K562 (cell line): ENCODE measurements at regions not wholly inside any gene's neighbourhood (a gene's known extent, or its start where the extent isn't known, plus 50 kb on each side); places are given as distances from the start of the nearest gene placed in this dataset.

Source experiments
- BRF1 ChIP-seq: IDR thresholded peaks from 3 replicates; pipeline ENCODE4 v1.6.1; 2011; ENCODE audit warnings: borderline replicate concordance, mild to moderate bottlenecking; ENCODE audit not compliant: insufficient read length; ENCODE audit errors: extremely low read depth
- CBX1 ChIP-seq: sonication (generic); IDR thresholded peaks from 2 replicates; pipeline ENCODE4 v1.6.1; 2016; ENCODE audit warnings: antibody characterized with exemption, low read depth, mild to moderate bottlenecking
- CGGBP1 ChIP-seq: fragments of 250-450 bp; sonication (Bioruptor Pico); IDR thresholded peaks from 2 replicates; pipeline ENCODE4 v1.9.0; 2021; ENCODE audit warnings: mild to moderate bottlenecking
- MEF2A ChIP-seq: IDR thresholded peaks from 2 replicates; pipeline ENCODE4 v1.6.1; 2011; ENCODE audit warnings: low read depth, mild to moderate bottlenecking, low read length, moderate library complexity; ENCODE audit not compliant: control insufficient read depth
- NCOA6 ChIP-seq: fragments of 450-650 bp; IDR thresholded peaks from 2 replicates; pipeline ENCODE4 v1.6.1; 2017; ENCODE audit warnings: mild to moderate bottlenecking
- NELFE ChIP-seq: IDR thresholded peaks from 2 replicates; pipeline ENCODE4 v1.6.1; 2011; ENCODE audit warnings: mild to moderate bottlenecking; ENCODE audit not compliant: insufficient read depth, insufficient read length
- NFRKB ChIP-seq: fragments of 450-650 bp; IDR thresholded peaks from 2 replicates; pipeline ENCODE4 v1.6.1; 2016; ENCODE audit warnings: low read depth
- U2AF1 ChIP-seq: fragments of 200-400 bp; formaldehyde crosslinking; optimal IDR thresholded peaks from 2 replicates; pipeline ENCODE3; 2017; ENCODE audit warnings: mild to moderate bottlenecking, low read depth, low read length, moderate library complexity
- ZFP36 ChIP-seq: fragments of 150-350 bp; IDR thresholded peaks from 2 replicates; pipeline ENCODE4 v1.6.1; 2018; ENCODE audit warnings: low read length, low read depth; ENCODE audit not compliant: partially characterized antibody
- ZNF23 ChIP-seq: fragments of 250-450 bp; sonication (Bioruptor Pico); IDR thresholded peaks from 2 replicates; pipeline ENCODE4 v1.4.0; 2020; ENCODE audit warnings: mild to moderate bottlenecking
- ZNF398 ChIP-seq: fragments of 250-450 bp; sonication (Bioruptor Pico); IDR thresholded peaks from 2 replicates; pipeline ENCODE4 v1.8.0; 2021; ENCODE audit warnings: moderate library complexity, mild to moderate bottlenecking, inconsistent platforms
- TF ChIP-seq, protein P1 (sequence below), 2 experiments: fragments of 450-650 bp in 1 of 2; sonication (generic) in 1 of 2; formaldehyde crosslinking in 1 of 2; IDR thresholded peaks; 2 replicates each; pipeline versions ENCODE4 v1.7.1 to v1.9.0; 2016 to 2022; ENCODE audit warnings: inconsistent platforms in 1 of 2, mild to moderate bottlenecking in 1 of 2, missing genetic modification reagents in 1 of 2
- TF ChIP-seq, protein P2 (sequence below): fragments of 250-450 bp; sonication (Bioruptor Pico); IDR thresholded peaks from 2 replicates; pipeline ENCODE4 v1.6.1; 2021; ENCODE audit warnings: mild to moderate bottlenecking

- TF ChIP-seq, protein P1, sequence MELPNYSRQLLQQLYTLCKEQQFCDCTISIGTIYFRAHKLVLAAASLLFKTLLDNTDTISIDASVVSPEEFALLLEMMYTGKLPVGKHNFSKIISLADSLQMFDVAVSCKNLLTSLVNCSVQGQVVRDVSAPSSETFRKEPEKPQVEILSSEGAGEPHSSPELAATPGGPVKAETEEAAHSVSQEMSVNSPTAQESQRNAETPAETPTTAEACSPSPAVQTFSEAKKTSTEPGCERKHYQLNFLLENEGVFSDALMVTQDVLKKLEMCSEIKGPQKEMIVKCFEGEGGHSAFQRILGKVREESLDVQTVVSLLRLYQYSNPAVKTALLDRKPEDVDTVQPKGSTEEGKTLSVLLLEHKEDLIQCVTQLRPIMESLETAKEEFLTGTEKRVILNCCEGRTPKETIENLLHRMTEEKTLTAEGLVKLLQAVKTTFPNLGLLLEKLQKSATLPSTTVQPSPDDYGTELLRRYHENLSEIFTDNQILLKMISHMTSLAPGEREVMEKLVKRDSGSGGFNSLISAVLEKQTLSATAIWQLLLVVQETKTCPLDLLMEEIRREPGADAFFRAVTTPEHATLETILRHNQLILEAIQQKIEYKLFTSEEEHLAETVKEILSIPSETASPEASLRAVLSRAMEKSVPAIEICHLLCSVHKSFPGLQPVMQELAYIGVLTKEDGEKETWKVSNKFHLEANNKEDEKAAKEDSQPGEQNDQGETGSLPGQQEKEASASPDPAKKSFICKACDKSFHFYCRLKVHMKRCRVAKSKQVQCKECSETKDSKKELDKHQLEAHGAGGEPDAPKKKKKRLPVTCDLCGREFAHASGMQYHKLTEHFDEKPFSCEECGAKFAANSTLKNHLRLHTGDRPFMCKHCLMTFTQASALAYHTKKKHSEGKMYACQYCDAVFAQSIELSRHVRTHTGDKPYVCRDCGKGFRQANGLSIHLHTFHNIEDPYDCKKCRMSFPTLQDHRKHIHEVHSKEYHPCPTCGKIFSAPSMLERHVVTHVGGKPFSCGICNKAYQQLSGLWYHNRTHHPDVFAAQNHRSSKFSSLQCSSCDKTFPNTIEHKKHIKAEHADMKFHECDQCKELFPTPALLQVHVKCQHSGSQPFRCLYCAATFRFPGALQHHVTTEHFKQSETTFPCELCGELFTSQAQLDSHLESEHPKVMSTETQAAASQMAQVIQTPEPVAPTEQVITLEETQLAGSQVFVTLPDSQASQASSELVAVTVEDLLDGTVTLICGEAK (IDR thresholded peaks at IDR 0.05) = no peak
- TF ChIP-seq, protein P1 (CRISPR knock-in tag; IDR thresholded peaks at IDR 0.05) = no peak
- TF ChIP-seq ZNF398 (CRISPR knock-in tag) = no peak
- TF ChIP-seq ZNF23 = no peak
- no peak for TF ChIP-seq BRF1
- TF ChIP-seq NFRKB = no peak
- TF ChIP-seq, protein P2, sequence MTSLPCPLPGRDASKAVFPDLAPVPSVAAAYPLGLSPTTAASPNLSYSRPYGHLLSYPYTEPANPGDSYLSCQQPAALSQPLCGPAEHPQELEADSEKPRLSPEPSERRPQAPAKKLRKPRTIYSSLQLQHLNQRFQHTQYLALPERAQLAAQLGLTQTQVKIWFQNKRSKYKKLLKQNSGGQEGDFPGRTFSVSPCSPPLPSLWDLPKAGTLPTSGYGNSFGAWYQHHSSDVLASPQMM (CRISPR knock-in tag) = no peak
- no peak for TF ChIP-seq MEF2A
- no peak for TF ChIP-seq NCOA6
- TF ChIP-seq CBX1 = no peak
- TF ChIP-seq U2AF1 = no peak
- no peak for TF ChIP-seq NELFE
- TF ChIP-seq ZFP36 = no peak
- no peak for TF ChIP-seq CGGBP1 (CRISPR knock-in tag)
Observed at GRCh38 chr4:137866671-137867070, 334.4 kb upstream of the PCDH18 start (continued).
